HepG2 (cell line): ENCODE measurements at regions not wholly inside any gene's neighbourhood (a gene's known extent, or its start where the extent isn't known, plus 50 kb on each side); places are given as distances from the start of the nearest gene placed in this dataset.

Source experiments
- E2F5 ChIP-seq: sonication (generic); formaldehyde crosslinking; conservative IDR thresholded peaks from 2 replicates; pipeline ENCODE4 v1.4.0; 2020; ENCODE audit warnings: missing genetic modification reagents
- FOXP1 ChIP-seq, 2 experiments: fragments of 450-650 bp in 1 of 2; IDR thresholded peaks; 2 replicates each; pipeline ENCODE4 v1.6.1; 2017 to 2018; ENCODE audit warnings: antibody characterized with exemption in 1 of 2
- MED13 ChIP-seq: sonication (generic); formaldehyde crosslinking; IDR thresholded peaks from 2 replicates; pipeline ENCODE4 v1.5.0; 2020; ENCODE audit warnings: missing genetic modification reagents
- RXRB ChIP-seq: IDR thresholded peaks from 2 replicates; pipeline ENCODE4 v1.6.1; 2016; ENCODE audit warnings: borderline replicate concordance, missing genetic modification reagents, missing compliant biosample characterization
- TAF15 ChIP-seq: fragments of 200-400 bp; formaldehyde crosslinking; IDR thresholded peaks from one replicate; pipeline ENCODE4 v1.6.1; 2018; ENCODE audit warnings: mild to moderate bottlenecking, low read depth, low read length; ENCODE audit not compliant: poor library complexity, severe bottlenecking
- ZNF224 ChIP-seq: sonication (generic); formaldehyde crosslinking; IDR thresholded peaks from 2 replicates; pipeline ENCODE4 v1.5.0; 2020; ENCODE audit warnings: mild to moderate bottlenecking, missing genetic modification reagents
- TF ChIP-seq, protein P1 (sequence below): sonication (generic); formaldehyde crosslinking; IDR thresholded peaks from 2 replicates; pipeline ENCODE4 v1.5.1; 2020; ENCODE audit warnings: mild to moderate bottlenecking, missing genetic modification reagents, moderate library complexity
- TF ChIP-seq, protein P2 (sequence below), 2 experiments: sonication (generic) in 1 of 2; formaldehyde crosslinking in 1 of 2; IDR thresholded peaks; 2 replicates each; pipeline versions ENCODE4 v1.5.1 to v1.6.1; 2011 to 2020; ENCODE audit warnings: borderline replicate concordance in 1 of 2, low read depth in 1 of 2, low read length in 1 of 2, mild to moderate bottlenecking in 1 of 2, missing genetic modification reagents in 1 of 2, moderate library complexity in 1 of 2
- TF ChIP-seq, protein P3 (sequence below): IDR thresholded peaks from 2 replicates; pipeline ENCODE4 v1.6.1; 2018; ENCODE audit warnings: missing genetic modification reagents

- TF ChIP-seq RXRB (CRISPR knock-in tag), result no peak
- TF ChIP-seq, protein P1, sequence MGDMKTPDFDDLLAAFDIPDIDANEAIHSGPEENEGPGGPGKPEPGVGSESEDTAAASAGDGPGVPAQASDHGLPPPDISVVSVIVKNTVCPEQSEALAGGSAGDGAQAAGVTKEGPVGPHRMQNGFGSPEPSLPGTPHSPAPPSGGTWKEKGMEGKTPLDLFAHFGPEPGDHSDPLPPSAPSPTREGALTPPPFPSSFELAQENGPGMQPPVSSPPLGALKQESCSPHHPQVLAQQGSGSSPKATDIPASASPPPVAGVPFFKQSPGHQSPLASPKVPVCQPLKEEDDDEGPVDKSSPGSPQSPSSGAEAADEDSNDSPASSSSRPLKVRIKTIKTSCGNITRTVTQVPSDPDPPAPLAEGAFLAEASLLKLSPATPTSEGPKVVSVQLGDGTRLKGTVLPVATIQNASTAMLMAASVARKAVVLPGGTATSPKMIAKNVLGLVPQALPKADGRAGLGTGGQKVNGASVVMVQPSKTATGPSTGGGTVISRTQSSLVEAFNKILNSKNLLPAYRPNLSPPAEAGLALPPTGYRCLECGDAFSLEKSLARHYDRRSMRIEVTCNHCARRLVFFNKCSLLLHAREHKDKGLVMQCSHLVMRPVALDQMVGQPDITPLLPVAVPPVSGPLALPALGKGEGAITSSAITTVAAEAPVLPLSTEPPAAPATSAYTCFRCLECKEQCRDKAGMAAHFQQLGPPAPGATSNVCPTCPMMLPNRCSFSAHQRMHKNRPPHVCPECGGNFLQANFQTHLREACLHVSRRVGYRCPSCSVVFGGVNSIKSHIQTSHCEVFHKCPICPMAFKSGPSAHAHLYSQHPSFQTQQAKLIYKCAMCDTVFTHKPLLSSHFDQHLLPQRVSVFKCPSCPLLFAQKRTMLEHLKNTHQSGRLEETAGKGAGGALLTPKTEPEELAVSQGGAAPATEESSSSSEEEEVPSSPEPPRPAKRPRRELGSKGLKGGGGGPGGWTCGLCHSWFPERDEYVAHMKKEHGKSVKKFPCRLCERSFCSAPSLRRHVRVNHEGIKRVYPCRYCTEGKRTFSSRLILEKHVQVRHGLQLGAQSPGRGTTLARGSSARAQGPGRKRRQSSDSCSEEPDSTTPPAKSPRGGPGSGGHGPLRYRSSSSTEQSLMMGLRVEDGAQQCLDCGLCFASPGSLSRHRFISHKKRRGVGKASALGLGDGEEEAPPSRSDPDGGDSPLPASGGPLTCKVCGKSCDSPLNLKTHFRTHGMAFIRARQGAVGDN (CRISPR knock-in tag), result no peak
- TF ChIP-seq, protein P2, sequence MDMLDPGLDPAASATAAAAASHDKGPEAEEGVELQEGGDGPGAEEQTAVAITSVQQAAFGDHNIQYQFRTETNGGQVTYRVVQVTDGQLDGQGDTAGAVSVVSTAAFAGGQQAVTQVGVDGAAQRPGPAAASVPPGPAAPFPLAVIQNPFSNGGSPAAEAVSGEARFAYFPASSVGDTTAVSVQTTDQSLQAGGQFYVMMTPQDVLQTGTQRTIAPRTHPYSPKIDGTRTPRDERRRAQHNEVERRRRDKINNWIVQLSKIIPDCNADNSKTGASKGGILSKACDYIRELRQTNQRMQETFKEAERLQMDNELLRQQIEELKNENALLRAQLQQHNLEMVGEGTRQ (IDR thresholded peaks at IDR 0.05; ENCODE audit: low read depth, low read length), result no peak
- TF ChIP-seq, protein P2 (CRISPR knock-in tag; IDR thresholded peaks at IDR 0.05; ENCODE audit: borderline replicate concordance), result no peak
- TF ChIP-seq MED13, result no peak
- TF ChIP-seq, protein P3, sequence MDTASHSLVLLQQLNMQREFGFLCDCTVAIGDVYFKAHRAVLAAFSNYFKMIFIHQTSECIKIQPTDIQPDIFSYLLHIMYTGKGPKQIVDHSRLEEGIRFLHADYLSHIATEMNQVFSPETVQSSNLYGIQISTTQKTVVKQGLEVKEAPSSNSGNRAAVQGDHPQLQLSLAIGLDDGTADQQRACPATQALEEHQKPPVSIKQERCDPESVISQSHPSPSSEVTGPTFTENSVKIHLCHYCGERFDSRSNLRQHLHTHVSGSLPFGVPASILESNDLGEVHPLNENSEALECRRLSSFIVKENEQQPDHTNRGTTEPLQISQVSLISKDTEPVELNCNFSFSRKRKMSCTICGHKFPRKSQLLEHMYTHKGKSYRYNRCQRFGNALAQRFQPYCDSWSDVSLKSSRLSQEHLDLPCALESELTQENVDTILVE, result no peak
- no peak for TF ChIP-seq FOXP1 (IDR thresholded peaks at IDR 0.05)
- no peak for TF ChIP-seq FOXP1 (CRISPR knock-in tag; IDR thresholded peaks at IDR 0.05)
- TF ChIP-seq ZNF224, result no peak
- no peak for TF ChIP-seq E2F5
- TF ChIP-seq TAF15, result no peak
These were observed 1220.4 kb upstream of the ZEB2 start for GRCh38 chr2:145740302-145740701.
